Tibial nerve (tissue), 4 donors: ENCODE measurements at regions not wholly inside any gene's neighbourhood (a gene's known extent, or its start where the extent isn't known, plus 50 kb on each side); places are given as distances from the start of the nearest gene placed in this dataset.

Experiments used
- DNase-seq, 2 donors: peaks; one replicate each; pipeline ENCODE4 v3.0.0-alpha.2; 2019; ENCODE audit warnings: low spot score in 2 of 2
- H3K27ac ChIP-seq, 4 donors: fragments of 200-600 bp; sonication (generic) in 3 of 4; one replicate each; pipeline ENCODE4 v1.5.1; 2017 to 2019; ENCODE audit warnings: mild to moderate bottlenecking in 1 of 4
- H3K27me3 ChIP-seq, 2 donors: fragments of 200-600 bp; sonication (generic) in 1 of 2; one replicate each; pipeline versions ENCODE4 v1.5.1 to v1.6.0; 2017 to 2019
- H3K36me3 ChIP-seq, 3 donors: fragments of 200-600 bp; sonication (generic); one replicate each; pipeline ENCODE4 v1.5.1; 2018 to 2019
- H3K4me1 ChIP-seq, 4 donors: fragments of 200-600 bp; sonication (generic) in 3 of 4; one replicate each; pipeline ENCODE4 v1.5.1; 2017 to 2019
- H3K4me3 ChIP-seq, 4 donors: fragments of 200-600 bp; sonication (generic) in 3 of 4; one replicate each; pipeline ENCODE4 v1.5.1; 2017 to 2019; ENCODE audit warnings: mild to moderate bottlenecking in 1 of 4, moderate library complexity in 1 of 4
- H3K9me3 ChIP-seq, 4 donors: fragments of 200-600 bp; sonication (generic) in 3 of 4; one replicate each; pipeline ENCODE4 v1.5.1; 2017 to 2019
- EP300 ChIP-seq, 2 donors: sonication (generic); formaldehyde crosslinking; IDR thresholded peaks; one replicate each; pipeline ENCODE4 v1.6.1; 2017; ENCODE audit warnings: antibody characterized with exemption in 2 of 2, mild to moderate bottlenecking in 1 of 2
- POLR2A ChIP-seq, 2 donors: fragments of 450-650 bp; IDR thresholded peaks; one replicate each; pipeline ENCODE4 v1.6.1; 2017; ENCODE audit warnings: antibody characterized with exemption in 2 of 2, mild to moderate bottlenecking in 2 of 2, moderate library complexity in 2 of 2
- WGBS, 2 donors: methylation state at CpG; one replicate each; pipeline ENCODE4 v1.1.5; 2018; 5-methylcytosine and 5-hydroxymethylcytosine counted together
- TF ChIP-seq, protein P1 (sequence below), 5 experiments: fragments of 200-600 bp in 3 of 5; fragments of 450-650 bp in 2 of 5; sonication (generic) in 3 of 5; IDR thresholded peaks; one replicate each; pipeline ENCODE4 v1.5.1; 2016 to 2019; ENCODE audit warnings: antibody characterized with exemption in 5 of 5, mild to moderate bottlenecking in 3 of 5, moderate library complexity in 2 of 5

- Histone ChIP-seq H3K4me3 (no peak overlapping the region), H3K9me3 (no peaks in the 10 kb centered on the region), H3K4me1 (no peaks in the 10 kb centered on the region), H3K27me3 (no peaks in the 10 kb centered on the region), H3K27ac (no peak overlapping the region), H3K36me3 (no peaks in the 10 kb centered on the region)
- DNase-seq = no peak
- whole genome bisulfite sequencing, 2 donors = 65 to 71% methylated on average over 5 of the region's 5 CpGs
- TF ChIP-seq, protein P1, sequence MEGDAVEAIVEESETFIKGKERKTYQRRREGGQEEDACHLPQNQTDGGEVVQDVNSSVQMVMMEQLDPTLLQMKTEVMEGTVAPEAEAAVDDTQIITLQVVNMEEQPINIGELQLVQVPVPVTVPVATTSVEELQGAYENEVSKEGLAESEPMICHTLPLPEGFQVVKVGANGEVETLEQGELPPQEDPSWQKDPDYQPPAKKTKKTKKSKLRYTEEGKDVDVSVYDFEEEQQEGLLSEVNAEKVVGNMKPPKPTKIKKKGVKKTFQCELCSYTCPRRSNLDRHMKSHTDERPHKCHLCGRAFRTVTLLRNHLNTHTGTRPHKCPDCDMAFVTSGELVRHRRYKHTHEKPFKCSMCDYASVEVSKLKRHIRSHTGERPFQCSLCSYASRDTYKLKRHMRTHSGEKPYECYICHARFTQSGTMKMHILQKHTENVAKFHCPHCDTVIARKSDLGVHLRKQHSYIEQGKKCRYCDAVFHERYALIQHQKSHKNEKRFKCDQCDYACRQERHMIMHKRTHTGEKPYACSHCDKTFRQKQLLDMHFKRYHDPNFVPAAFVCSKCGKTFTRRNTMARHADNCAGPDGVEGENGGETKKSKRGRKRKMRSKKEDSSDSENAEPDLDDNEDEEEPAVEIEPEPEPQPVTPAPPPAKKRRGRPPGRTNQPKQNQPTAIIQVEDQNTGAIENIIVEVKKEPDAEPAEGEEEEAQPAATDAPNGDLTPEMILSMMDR (IDR thresholded peaks at IDR 0.05) = no peak
- TF ChIP-seq EP300 (IDR thresholded peaks at IDR 0.05) (no peak), POLR2A (IDR thresholded peaks at IDR 0.05) (no peak)
Observed at GRCh38 chr10:123379156-123379555, 225.0 kb downstream of the BUB3 start.

DNA sequence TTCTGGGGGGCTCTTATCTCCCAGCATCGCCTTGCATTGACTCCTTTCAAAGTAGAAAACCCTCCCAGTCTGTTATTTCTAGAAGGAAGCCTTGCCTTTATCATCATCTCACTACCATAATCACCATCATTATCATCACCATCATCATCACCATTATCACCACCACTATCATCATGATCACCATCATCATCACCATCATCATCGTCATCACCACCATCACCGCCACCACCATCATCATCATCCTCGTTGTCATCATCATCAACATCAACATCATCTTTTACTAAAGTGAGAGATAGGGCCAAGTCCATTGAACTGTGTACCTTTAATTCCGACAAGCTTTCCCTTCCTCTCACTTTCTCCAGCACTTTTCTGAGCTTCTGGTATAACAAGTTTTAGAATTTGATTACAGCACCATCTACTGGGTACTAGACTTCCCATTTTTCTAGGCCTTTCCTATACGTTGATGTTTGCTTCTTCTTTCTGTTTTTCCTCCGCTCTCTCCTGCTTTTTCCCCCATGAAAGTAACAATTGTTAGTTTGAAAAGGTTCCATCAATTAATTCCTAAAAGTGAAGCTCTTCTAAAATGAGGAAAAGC, 226.4 kb downstream of the BUB3 start:
- 64 to 69% methylated on average over 7 of the region's 7 CpGs for WGBS, 2 donors

DNA sequence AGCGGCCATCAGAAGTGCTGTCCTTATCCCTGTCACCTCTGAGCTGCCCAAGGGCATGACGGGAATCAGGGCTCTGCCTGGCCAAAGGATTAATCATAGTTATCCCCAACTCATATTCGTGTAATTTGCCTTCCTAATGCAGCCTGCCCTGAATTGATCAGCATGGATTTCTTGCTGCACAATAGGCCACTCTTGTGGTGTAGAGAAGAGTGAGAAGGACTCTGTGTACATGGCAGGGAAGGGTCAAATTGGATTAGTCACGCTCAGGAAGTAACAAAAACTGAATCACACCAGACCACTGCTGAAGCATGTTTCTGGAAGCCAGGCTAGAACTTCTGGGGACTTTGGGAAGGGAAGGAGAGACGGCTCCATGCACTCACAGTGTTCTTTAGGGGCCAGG, 227.0 kb downstream of the BUB3 start:
- Histone ChIP-seq H3K27me3 (no peaks in the 10 kb centered on the region), H3K36me3 (no peaks in the 10 kb centered on the region), H3K9me3 (peaks cover 0 to 18% (median 6%) of the 10 kb centered on the region in 4 donors), H3K27ac (peak overlapping the region in 1 of 4 donors; percentile 50), H3K4me1 (no peaks in the 10 kb centered on the region), H3K4me3 (no peak overlapping the region)
- WGBS, 2 donors = 42 to 46% methylated on average over 5 of the region's 5 CpGs
- TF ChIP-seq, protein P1 (IDR thresholded peaks at IDR 0.05) = no peak
- no peak for TF ChIP-seq POLR2A (IDR thresholded peaks at IDR 0.05)
- no peak for DNase-seq

More for the DNA sequence above, 226.4 kb downstream of the BUB3 start:
- H3K27me3 ChIP-seq = no peaks in the 10 kb centered on the region
- no peak overlapping the region for H3K4me3 ChIP-seq
- H3K9me3 ChIP-seq = peaks cover 0 to 12% (median 3%) of the 10 kb centered on the region in 4 donors
- no peaks in the 10 kb centered on the region for H3K4me1 ChIP-seq
- TF ChIP-seq POLR2A (IDR thresholded peaks at IDR 0.05) (no peak), EP300 (IDR thresholded peaks at IDR 0.05) (no peak)
- TF ChIP-seq, protein P1 (IDR thresholded peaks at IDR 0.05) = peak in 2 of 5 experiments; percentile 16
- H3K27ac ChIP-seq = peak overlapping the region in 1 of 4 donors; percentile 50
- no peak for DNase-seq
- no peaks in the 10 kb centered on the region for H3K36me3 ChIP-seq

DNA sequence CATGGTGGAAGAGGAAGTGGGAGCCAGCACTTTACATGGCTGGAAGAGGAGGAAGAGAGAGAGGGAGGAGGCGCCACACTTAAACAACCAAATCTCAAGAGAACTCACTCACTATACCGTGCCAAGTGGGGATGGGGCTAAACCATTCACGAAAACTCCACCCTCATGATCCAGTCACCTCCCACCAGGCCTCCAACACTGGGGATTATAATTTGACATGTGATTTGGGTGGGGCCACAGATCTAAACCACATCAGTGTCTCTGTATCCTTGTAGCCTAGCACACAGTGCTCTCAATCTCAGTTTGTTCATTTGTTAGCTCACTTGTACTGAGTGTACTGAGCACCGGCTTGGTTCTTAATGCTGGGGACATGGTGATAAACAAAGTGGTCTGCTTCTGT, 228.3 kb downstream of the BUB3 start:
- WGBS, 2 donors = 71 to 77% methylated on average over 4 of the region's 4 CpGs
- no peak for DNase-seq
- Histone ChIP-seq H3K36me3 (no peaks in the 10 kb centered on the region), H3K27me3 (no peaks in the 10 kb centered on the region), H3K27ac (no peak overlapping the region), H3K9me3 (peaks cover 0 to 28% (median 7%) of the 10 kb centered on the region in 4 donors), H3K4me3 (no peak overlapping the region), H3K4me1 (no peaks in the 10 kb centered on the region)
- TF ChIP-seq, protein P1 (IDR thresholded peaks at IDR 0.05) = no peak
- no peak for TF ChIP-seq POLR2A (IDR thresholded peaks at IDR 0.05)
- no peak for TF ChIP-seq EP300 (IDR thresholded peaks at IDR 0.05)

DNA sequence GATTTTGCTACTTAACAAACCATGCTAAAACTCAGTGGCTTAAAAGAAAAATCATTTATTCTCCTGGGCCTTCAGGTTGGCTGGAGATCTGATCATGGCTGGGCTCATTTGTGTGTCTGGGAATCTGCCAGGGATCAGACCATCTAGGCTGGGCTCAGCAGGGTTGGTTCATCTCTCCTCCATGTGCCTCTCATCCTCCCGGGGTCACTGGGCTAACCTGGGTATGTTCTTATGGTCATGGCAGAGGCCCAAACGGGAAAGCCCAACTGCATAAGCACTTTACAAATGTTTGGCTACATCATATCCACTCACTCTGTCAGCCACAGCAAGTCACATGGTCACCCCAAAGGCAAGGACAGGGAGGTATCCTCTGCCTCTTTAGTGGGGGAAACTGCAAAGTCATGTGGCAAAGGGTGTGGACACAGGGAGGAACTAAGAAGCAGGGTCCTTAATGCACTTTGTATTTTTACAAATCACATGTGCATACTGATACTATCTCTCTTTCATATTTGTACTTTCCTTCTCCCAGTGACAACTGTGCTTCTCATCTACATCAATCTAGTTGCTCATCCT, 231.4 kb downstream of the BUB3 start:
- H3K4me3 ChIP-seq = no peak overlapping the region
- no peaks in the 10 kb centered on the region for H3K36me3 ChIP-seq
- no peaks in the 10 kb centered on the region for H3K27me3 ChIP-seq
- TF ChIP-seq EP300 (IDR thresholded peaks at IDR 0.05) = no peak
- TF ChIP-seq, protein P1 (IDR thresholded peaks at IDR 0.05) = no peak
- no peak for TF ChIP-seq POLR2A (IDR thresholded peaks at IDR 0.05)
- no peaks in the 10 kb centered on the region for H3K4me1 ChIP-seq
- no peak for DNase-seq
- WGBS, 2 donors = 85 to 94% methylated on average over 2 of the region's 2 CpGs
- H3K27ac ChIP-seq = no peak overlapping the region
- H3K9me3 ChIP-seq = peaks cover 0 to 36% (median 7%) of the 10 kb centered on the region in 4 donors
